Testis (tissue), 2 donors: ENCODE measurements at regions not wholly inside any gene's neighbourhood (a gene's known extent, or its start where the extent isn't known, plus 50 kb on each side); places are given as distances from the start of the nearest gene placed in this dataset.

Experiments
- CTCF ChIP-seq, 3 experiments: fragments of 450-650 bp in 2 of 3; fragments of 200-600 bp in 1 of 3; sonication (generic) in 1 of 3; IDR thresholded peaks; one replicate each; pipeline ENCODE4 v1.5.1; 2016 to 2019; ENCODE audit warnings: antibody characterized with exemption in 3 of 3, mild to moderate bottlenecking in 2 of 3, moderate library complexity in 1 of 3
- POLR2A ChIP-seq: fragments of 450-650 bp; IDR thresholded peaks from one replicate; pipeline ENCODE4 v1.6.1; 2017; ENCODE audit warnings: antibody characterized with exemption, mild to moderate bottlenecking, moderate library complexity

- TF ChIP-seq CTCF (IDR thresholded peaks at IDR 0.05) = no peak
- no peak for TF ChIP-seq POLR2A
Measured at GRCh38 chr11:97740801-97741151, 1280.0 kb upstream of the CNTN5 start.
